NCI-H146 treated with DMSO at 0.1 percent for 48 hours (cell line): ENCODE measurements at regions not wholly inside any gene's neighbourhood (a gene's known extent, or its start where the extent isn't known, plus 50 kb on each side); places are given as distances from the start of the nearest gene placed in this dataset.

Experiments used
- DNase-seq: peaks from one replicate; lab custom pipeline; 2025; ENCODE audit not compliant: unreplicated experiment; lab: John Stamatoyannopoulos, UW

DNA sequence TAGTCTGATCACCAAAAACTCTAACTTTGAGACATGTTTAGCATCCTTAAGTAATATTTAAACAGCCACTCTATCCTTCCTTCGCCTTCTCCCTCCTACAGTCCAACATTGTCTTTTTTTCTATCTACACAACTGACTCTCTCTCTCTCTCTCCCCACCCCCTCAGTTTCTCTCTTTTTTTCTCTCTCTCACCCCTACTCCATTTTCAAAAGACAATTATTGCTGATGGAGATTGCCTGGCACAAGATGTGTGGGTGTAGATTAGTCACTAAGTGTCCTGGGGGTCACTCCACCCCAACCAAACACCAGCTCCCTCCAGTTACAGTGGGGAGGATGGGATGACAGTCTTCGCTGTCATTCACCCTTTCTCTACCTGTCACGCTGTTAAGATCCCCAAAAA, 94.5 kb upstream of the NFIA start:
- DNase-seq: no peak

GRCh38 chr1:60984062-60984799, 98.1 kb upstream of the NFIA start:
- DNase-seq: no peak

- DNase-seq: no peak
Observed at GRCh38 chr1:60983701-60984061, 98.7 kb upstream of the NFIA start.

DNA sequence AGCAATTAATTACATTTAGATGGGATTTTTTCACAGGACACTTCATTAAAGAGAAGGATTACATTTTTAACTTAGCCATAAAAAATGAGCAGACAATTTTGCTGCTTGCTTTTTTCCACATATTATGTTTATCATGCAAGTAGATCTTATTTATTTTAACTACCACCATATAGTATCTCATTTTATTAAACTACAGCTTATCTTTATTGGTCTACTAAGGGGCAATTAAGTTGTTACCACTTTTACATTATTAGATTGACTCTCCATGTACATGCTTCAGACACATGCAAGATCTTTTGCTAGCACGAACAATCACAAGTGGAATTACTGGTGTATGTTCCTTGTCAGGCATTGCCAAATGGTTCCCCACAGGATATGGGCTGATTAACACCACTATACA, 99.8 kb upstream of the NFIA start:
- DNase-seq: no peak

GRCh38 chr1:60981357-60981756, 101.0 kb upstream of the NFIA start:
- DNase-seq: no peak

DNA sequence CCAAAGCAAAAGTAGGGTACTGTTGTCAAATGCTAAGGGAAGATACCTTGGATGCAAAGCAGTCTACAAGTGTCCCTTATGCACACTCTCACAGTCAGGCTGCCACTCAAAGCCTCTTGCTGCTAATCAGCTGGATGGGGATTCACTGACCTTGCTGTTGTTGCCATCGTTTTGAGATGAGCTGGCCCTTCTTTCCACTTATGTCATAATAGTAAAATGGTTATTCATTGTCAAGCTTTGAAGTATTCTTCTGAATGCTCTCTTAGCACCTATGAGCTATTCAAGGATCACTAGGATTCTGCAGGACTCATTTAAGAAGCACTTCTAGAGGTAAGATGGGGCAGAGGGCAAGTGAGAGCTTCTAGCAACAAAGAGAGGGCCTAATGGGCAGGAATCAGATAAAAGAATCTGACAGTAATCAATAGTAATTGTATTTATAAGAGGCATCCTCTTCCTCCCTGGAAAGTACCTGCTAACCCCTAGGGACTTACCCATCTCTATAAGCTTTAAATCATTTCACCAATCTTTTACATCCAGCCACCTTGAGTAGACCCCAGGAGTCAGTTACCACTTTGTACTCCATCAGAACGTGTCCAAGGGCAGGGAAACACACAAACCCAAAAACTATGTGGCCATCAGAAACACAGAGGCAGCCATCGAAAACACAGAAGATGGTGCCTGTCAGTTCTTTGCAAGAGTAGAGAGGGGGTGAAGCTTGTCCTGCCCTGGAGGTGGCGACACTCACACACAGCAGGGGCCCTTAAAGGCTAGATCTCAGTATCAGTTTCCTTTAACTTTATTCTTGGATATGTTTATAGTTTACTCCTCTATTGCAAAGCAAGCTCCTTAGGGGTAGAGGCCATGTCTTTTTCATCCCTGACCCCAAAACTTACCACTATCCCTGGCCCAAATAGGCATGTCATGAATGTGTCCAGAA, 103.7 kb upstream of the NFIA start:
- DNase-seq: no peak

DNA sequence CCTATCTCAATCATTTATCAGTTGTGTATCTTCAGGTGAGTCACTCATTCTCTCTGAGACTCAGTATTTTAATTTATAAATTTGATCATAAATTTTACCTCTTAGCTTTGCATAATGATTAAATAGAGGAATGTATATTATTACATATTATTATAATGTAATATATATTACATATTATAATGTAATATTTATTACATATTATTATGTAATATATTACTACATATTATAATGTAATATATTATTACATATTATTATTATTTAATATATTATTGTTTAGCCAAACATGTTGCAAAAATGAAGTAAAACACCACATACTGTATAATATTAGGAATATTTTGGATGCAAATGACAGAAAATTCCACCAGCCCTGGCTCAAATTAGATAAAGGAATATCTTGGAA, 104.7 kb upstream of the NFIA start:
- DNase-seq: no peak

- no peak for DNase-seq
Observed at GRCh38 chr1:60974524-60975372, 107.6 kb upstream of the NFIA start.

GRCh38 chr1:60973668-60974067, 108.7 kb upstream of the NFIA start:
- DNase-seq: no peak

- no peak for DNase-seq
Observed at GRCh38 chr1:60972841-60973364, 109.5 kb upstream of the NFIA start.

- no peak for DNase-seq
Observed at GRCh38 chr1:60971330-60971729, 111.0 kb upstream of the NFIA start.

DNA sequence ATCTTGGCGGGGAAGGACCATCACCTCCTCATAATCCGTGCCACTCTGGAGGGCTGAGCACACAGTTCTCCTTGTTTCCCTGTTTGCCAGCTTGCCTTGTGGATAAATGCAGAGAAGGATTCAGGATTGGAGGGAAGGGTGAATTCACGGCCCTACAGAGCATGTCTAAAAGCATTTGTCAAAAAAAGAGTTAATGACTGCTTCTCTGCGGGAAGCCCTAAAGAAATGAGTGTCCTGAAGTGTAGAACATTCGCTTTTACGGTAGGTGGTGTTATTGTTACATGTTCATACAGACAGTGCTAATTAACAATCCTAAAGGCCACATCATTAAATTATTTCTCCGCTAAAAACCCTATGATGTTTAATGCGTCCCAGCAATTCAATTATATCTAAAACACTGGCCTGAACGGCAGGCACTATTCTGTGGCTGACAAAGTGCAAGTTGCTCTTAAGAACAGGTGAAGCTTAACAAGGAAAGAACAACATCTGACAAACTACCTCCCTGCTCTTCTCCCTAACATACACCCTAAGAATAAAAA, 112.3 kb upstream of the NFIA start:
- DNase-seq: no peak

GRCh38 chr1:60965280-60965854, 117.0 kb upstream of the NFIA start:
- DNase-seq: no peak

GRCh38 chr1:60963167-60963940, 119.0 kb upstream of the NFIA start:
- DNase-seq: no peak

DNA sequence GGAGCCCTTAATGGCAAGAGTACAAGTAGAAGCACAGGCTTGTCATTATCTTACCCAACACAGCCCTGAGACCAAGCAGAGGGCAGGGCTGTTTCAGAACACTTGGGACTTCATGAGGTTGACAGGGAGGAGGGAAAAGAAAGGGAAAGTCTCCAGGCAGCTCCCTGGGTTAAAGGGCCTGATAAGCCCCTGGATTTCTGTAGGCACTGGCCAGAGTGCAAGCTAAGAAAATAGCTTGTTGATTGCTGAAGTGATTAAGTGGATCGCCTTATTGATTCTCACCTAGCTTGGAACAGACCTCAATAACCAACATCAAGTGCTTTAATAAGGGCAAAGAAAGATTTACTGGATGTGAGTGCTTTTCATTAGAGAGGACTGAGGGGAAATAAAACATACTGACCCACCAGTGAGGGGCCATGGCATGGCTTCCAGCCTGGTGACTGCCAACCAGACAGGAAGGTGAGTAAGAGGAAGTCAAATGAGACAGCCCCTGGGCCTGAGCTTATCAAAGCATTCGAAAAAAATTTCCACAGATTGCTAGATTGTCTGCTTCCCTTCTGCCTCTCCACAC, 121.4 kb upstream of the NFIA start:
- DNase-seq: no peak

- no peak for DNase-seq
Observed at GRCh38 chr1:60959701-60960100, 122.7 kb upstream of the NFIA start.

DNA sequence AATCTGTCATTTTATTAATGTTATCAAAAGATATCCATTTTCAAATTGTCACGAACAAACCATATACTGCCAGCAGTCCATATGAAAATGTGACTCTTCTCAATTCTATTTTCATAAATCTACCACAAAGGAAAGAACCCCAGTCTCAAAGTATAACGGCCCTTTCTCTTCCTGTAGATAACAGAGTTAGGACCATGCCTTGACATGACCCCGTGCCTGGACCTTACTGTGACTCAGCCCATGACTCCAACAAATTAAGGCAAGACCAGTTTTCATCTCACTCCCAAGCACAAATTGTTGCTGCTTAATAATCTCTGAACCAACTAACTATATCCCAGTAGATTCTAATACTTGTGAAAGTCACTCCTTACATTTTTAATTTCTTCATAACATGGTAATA, 124.4 kb upstream of the NFIA start:
- no peak for DNase-seq

- DNase-seq: no peak
Observed at GRCh38 chr1:60956520-60956919, 125.8 kb upstream of the NFIA start.

GRCh38 chr1:60952612-60953111, 129.7 kb upstream of the NFIA start:
- DNase-seq: no peak
